ENCODE measurements at regions not wholly inside any gene's neighbourhood (a gene's known extent, or its start where the extent isn't known, plus 50 kb on each side); places are given as distances from the start of the nearest gene placed in this dataset.

- H3K27me3 ChIP-seq (ENCODE audit: control insufficient read depth, insufficient read depth, low read length) = no peaks in the 10 kb centered on the region
- no peaks in the 10 kb centered on the region for H3K36me3 ChIP-seq (ENCODE audit: control insufficient read depth, insufficient read depth, low read length)
- no peak overlapping the region for H3K27ac ChIP-seq (ENCODE audit: low read depth, low read length)
- no peak overlapping the region for H3K4me3 ChIP-seq (ENCODE audit: low read depth, low read length)
- H3K4me1 ChIP-seq (ENCODE audit: control insufficient read depth, insufficient read depth, low read length) = peaks cover 30% of the 10 kb centered on the region
- no peak overlapping the region for H3K9ac ChIP-seq (ENCODE audit: low read length)
- H3K9me3 ChIP-seq (ENCODE audit: control insufficient read depth, insufficient read depth, low read depth, low read length) = no peaks in the 10 kb centered on the region
Observed at GRCh38 chr1:112798292-112798691, 83.2 kb upstream of the PPM1J start.

- no peak overlapping the region for H3K4me3 ChIP-seq (ENCODE audit: low read depth, low read length)
- H3K9ac ChIP-seq (ENCODE audit: low read length) = no peak overlapping the region
- H3K36me3 ChIP-seq (ENCODE audit: control insufficient read depth, insufficient read depth, low read length) = no peaks in the 10 kb centered on the region
- peaks cover 36% of the 10 kb centered on the region for H3K4me1 ChIP-seq (ENCODE audit: control insufficient read depth, insufficient read depth, low read length)
- no peaks in the 10 kb centered on the region for H3K27me3 ChIP-seq (ENCODE audit: control insufficient read depth, insufficient read depth, low read length)
- no peak overlapping the region for H3K27ac ChIP-seq (ENCODE audit: low read depth, low read length)
- no peaks in the 10 kb centered on the region for H3K9me3 ChIP-seq (ENCODE audit: control insufficient read depth, insufficient read depth, low read depth, low read length)
Observed at GRCh38 chr1:112797224-112797623, 82.1 kb upstream of the PPM1J start.

GRCh38 chr1:112794654-112795239, 79.6 kb upstream of the PPM1J start:
- Histone ChIP-seq H3K4me3 (ENCODE audit: low read depth, low read length) (no peak overlapping the region; the same call in 1 of the 2 replicates), H3K27ac (ENCODE audit: low read depth, low read length) (peak overlapping the region; percentile 60; the same call in 1 of the 2 replicates), H3K4me1 (ENCODE audit: control insufficient read depth, insufficient read depth, low read length) (peaks cover 55% of the 10 kb centered on the region), H3K9me3 (ENCODE audit: control insufficient read depth, insufficient read depth, low read depth, low read length) (no peaks in the 10 kb centered on the region), H3K9ac (ENCODE audit: low read length) (peak overlapping the region; percentile 66), H3K27me3 (ENCODE audit: control insufficient read depth, insufficient read depth, low read length) (no peaks in the 10 kb centered on the region), H3K36me3 (ENCODE audit: control insufficient read depth, insufficient read depth, low read length) (no peaks in the 10 kb centered on the region)

DNA sequence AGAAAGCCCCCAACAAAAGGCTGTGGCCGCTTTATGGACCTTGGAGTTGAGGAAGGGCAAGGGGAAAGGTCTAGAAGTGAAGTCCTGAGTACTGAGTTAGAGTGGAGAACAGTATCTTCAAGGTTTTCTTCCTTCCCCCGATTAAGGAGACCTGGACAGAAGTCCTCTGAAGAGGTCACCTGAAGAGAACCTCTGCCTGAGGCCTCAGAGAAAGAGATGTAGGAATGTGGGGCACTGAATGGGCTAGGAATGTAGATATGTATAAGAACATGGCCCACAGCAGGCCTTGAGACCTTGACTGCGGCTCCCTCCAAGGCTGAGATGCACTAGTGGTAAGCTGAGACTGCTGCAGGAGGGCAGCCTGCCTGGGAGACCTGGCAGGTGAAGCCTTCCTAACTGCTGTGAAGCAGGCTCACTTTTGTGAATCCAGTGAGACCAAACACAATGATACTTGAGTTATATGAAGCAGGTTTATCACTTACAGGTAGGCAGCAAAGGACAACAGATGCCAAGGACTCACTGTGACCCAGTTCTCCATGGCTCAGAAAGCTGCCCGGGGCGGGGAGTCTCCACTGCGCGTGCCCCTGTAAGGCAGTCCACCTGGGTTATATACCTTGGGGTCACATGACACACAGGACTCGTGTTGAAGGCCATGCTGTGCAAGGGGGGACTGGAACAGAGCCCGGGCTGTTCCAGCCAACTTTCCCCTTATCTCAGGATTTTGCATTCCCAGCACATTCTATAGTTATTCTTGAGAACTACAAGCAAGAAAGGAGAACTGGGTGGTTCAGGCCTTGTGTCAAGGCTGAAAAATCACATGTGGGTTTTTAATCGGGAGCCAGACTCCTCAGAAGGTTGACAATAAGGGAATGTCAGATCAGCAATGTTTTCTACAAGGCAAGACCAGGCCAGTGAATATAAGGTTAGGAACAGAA, 78.8 kb upstream of the PPM1J start:
- no peak overlapping the region; the same call in 1 of the 2 replicates for H3K4me3 ChIP-seq (ENCODE audit: low read depth, low read length)
- peaks cover 55% of the 10 kb centered on the region for H3K4me1 ChIP-seq (ENCODE audit: control insufficient read depth, insufficient read depth, low read length)
- no peaks in the 10 kb centered on the region for H3K27me3 ChIP-seq (ENCODE audit: control insufficient read depth, insufficient read depth, low read length)
- peak overlapping the region; percentile 60; the same call in 1 of the 2 replicates for H3K27ac ChIP-seq (ENCODE audit: low read depth, low read length)
- no peaks in the 10 kb centered on the region for H3K36me3 ChIP-seq (ENCODE audit: control insufficient read depth, insufficient read depth, low read length)
- H3K9ac ChIP-seq (ENCODE audit: low read length) = peak overlapping the region; percentile 66
- H3K9me3 ChIP-seq (ENCODE audit: control insufficient read depth, insufficient read depth, low read depth, low read length) = no peaks in the 10 kb centered on the region

GRCh38 chr1:112791723-112792104, 76.6 kb upstream of the PPM1J start:
- no peak overlapping the region for H3K4me3 ChIP-seq (ENCODE audit: low read depth, low read length)
- H3K27ac ChIP-seq (ENCODE audit: low read depth, low read length) = no peak overlapping the region; the same call in 1 of the 2 replicates
- H3K9me3 ChIP-seq (ENCODE audit: control insufficient read depth, insufficient read depth, low read depth, low read length) = no peaks in the 10 kb centered on the region
- H3K9ac ChIP-seq (ENCODE audit: low read length) = no peak overlapping the region
- no peaks in the 10 kb centered on the region for H3K36me3 ChIP-seq (ENCODE audit: control insufficient read depth, insufficient read depth, low read length)
- peaks cover 55% of the 10 kb centered on the region for H3K4me1 ChIP-seq (ENCODE audit: control insufficient read depth, insufficient read depth, low read length)
- no peaks in the 10 kb centered on the region for H3K27me3 ChIP-seq (ENCODE audit: control insufficient read depth, insufficient read depth, low read length)

DNA sequence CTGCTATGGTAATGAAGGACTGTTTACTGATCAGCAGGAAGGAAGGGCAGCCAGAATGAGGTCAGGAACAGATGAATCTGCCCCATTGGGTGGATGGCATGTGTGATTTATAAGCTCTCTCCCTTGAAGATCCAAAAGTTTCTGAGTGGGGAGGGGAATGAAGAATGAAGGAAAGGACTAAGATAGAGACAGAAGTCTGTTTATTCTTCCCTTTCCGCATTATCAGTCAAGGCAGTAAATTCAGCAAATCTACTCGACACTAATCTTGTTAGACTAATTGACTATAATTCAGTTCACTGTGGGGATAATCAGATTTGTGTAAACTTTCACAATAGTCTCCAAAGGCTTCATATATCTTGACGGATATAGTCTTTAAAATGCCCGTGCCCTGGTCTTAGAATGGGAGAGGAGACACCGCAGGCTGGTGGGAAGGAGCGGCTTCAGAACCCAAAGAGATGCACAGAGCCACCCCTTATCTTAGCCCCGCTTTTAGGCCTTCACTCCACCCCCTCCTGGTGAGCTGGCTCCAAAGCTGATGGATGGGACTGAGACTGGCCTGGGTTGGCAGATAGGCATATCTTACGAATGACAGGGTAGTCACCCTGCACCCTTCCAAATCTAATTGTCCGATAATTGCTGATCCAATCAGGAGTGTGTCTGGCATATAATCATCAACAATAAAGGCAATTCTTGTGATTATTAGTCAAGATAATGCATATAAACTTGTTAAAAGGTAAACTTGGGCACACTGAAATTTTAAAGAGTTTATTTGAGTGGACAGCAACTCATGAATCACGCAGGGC, 76.0 kb upstream of the PPM1J start:
- no peak overlapping the region for H3K4me3 ChIP-seq (ENCODE audit: low read depth, low read length)
- H3K27ac ChIP-seq (ENCODE audit: low read depth, low read length) = no peak overlapping the region
- no peaks in the 10 kb centered on the region for H3K9me3 ChIP-seq (ENCODE audit: control insufficient read depth, insufficient read depth, low read depth, low read length)
- no peaks in the 10 kb centered on the region for H3K27me3 ChIP-seq (ENCODE audit: control insufficient read depth, insufficient read depth, low read length)
- no peaks in the 10 kb centered on the region for H3K36me3 ChIP-seq (ENCODE audit: control insufficient read depth, insufficient read depth, low read length)
- no peak overlapping the region for H3K9ac ChIP-seq (ENCODE audit: low read length)
- H3K4me1 ChIP-seq (ENCODE audit: control insufficient read depth, insufficient read depth, low read length) = peaks cover 51% of the 10 kb centered on the region

DNA sequence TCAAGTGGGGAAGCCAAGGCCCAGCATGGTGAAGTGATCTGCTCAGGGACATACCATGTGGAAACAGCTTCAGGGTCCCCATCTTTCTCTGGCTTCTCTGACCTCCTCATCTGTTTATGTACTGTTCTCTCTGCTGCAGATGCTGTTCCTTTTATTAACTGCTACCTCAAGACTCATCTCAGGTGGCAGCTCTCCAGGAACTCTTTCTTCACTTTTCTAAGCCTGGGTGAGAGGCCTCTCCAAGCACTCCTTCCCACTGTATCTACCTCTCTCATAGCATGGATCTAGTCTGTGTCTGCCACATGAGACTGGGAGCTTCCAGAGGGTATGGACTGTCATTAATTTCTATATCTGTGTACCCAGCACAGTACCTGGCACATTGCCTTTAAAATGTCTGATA, 73.4 kb upstream of the PPM1J start:
- no peaks in the 10 kb centered on the region for H3K27me3 ChIP-seq (ENCODE audit: control insufficient read depth, insufficient read depth, low read length)
- H3K9ac ChIP-seq (ENCODE audit: low read length) = no peak overlapping the region

DNA sequence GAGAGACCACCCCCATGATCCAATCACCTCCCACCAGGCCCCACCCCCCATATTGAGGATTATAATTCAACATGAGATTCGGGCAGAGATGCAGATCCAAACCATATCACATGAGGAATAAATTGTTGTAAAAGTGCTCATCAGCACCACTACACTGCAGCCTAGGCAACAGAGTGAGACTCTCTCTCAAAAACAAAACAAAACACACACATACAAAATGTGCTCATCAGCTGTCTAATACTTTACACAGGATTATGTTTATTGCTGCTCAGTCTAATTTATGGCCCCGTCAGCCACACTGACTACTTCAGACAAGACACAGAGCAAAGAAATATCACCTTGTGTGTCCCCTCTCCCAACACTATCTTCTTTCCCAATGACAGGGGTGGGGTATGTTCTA, 72.9 kb upstream of the PPM1J start:
- no peak overlapping the region for H3K27ac ChIP-seq (ENCODE audit: low read depth, low read length)
- H3K9ac ChIP-seq (ENCODE audit: low read length) = no peak overlapping the region
- peaks cover 6% of the 10 kb centered on the region for H3K9me3 ChIP-seq (ENCODE audit: control insufficient read depth, insufficient read depth, low read depth, low read length)
- H3K4me3 ChIP-seq (ENCODE audit: low read depth, low read length) = no peak overlapping the region
- H3K27me3 ChIP-seq (ENCODE audit: control insufficient read depth, insufficient read depth, low read length) = no peaks in the 10 kb centered on the region
- no peaks in the 10 kb centered on the region for H3K36me3 ChIP-seq (ENCODE audit: control insufficient read depth, insufficient read depth, low read length)
- H3K4me1 ChIP-seq (ENCODE audit: control insufficient read depth, insufficient read depth, low read length) = peaks cover 22% of the 10 kb centered on the region

More for the DNA sequence above, 73.4 kb upstream of the PPM1J start:
- Histone ChIP-seq H3K4me1 (ENCODE audit: control insufficient read depth, insufficient read depth, low read length) (peaks cover 27% of the 10 kb centered on the region), H3K4me3 (ENCODE audit: low read depth, low read length) (no peak overlapping the region), H3K36me3 (ENCODE audit: control insufficient read depth, insufficient read depth, low read length) (no peaks in the 10 kb centered on the region), H3K27ac (ENCODE audit: low read depth, low read length) (no peak overlapping the region), H3K9me3 (ENCODE audit: control insufficient read depth, insufficient read depth, low read depth, low read length) (0 out of 2 replicates have a peak, but pooled peaks cover under 1% of the 10 kb centered on the region)

GRCh38 chr1:112783059-112783458, 67.9 kb upstream of the PPM1J start:
- no peaks in the 10 kb centered on the region for H3K36me3 ChIP-seq (ENCODE audit: control insufficient read depth, insufficient read depth, low read length)
- no peak overlapping the region for H3K4me3 ChIP-seq (ENCODE audit: low read depth, low read length)
- H3K9ac ChIP-seq (ENCODE audit: low read length) = no peak overlapping the region
- H3K27me3 ChIP-seq (ENCODE audit: control insufficient read depth, insufficient read depth, low read length) = no peaks in the 10 kb centered on the region
- H3K27ac ChIP-seq (ENCODE audit: low read depth, low read length) = no peak overlapping the region
- H3K9me3 ChIP-seq (ENCODE audit: control insufficient read depth, insufficient read depth, low read depth, low read length) = peaks cover 19% of the 10 kb centered on the region
- no peaks in the 10 kb centered on the region; the same call in 1 of the 2 replicates for H3K4me1 ChIP-seq (ENCODE audit: control insufficient read depth, insufficient read depth, low read length)

DNA sequence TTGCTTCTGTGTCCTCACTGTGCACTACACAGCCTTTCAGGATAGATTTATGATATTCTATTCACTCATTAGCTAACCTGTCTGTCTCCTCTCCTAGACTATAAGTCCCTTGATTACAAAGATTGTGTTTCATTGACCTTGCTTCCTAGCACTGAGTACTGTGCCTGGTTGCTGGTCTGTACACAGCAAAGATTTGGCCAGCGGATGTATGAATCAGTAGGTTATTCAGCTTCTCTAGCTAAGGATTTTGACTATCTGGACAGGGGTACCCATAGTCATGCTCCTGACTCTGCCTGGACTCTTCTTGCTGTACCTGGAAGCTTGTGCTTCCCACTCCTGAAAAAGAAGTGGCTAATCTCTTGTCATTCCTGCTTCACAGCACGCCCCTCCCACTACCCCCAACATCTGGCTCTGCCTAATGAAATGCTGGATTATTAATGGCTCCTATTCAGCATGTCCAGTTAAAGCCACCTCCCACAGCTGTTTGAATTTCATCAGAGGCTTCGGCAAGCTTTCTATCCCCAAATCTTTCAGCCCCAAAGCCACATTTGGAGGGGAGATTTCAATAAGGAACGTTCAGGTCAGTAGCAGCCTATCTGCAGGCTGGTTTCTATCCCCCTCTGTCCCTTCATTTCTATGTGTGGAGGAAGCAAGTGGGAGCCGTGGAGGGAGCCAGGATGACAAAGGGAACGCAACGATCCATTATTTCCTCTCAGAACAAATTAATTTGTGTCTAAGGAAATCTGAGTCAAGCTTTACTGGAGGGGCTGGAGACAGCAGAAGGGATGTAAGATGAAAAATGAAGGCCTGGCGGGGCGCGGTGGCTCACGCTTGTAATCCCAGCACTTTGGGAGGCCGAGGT, 64.8 kb upstream of the PPM1J start:
- no peak overlapping the region for H3K9ac ChIP-seq (ENCODE audit: low read length)
- no peak overlapping the region for H3K27ac ChIP-seq (ENCODE audit: low read depth, low read length)
- no peaks in the 10 kb centered on the region for H3K27me3 ChIP-seq (ENCODE audit: control insufficient read depth, insufficient read depth, low read length)
- H3K9me3 ChIP-seq (ENCODE audit: control insufficient read depth, insufficient read depth, low read depth, low read length) = peaks cover 23% of the 10 kb centered on the region
- no peaks in the 10 kb centered on the region for H3K36me3 ChIP-seq (ENCODE audit: control insufficient read depth, insufficient read depth, low read length)
- H3K4me3 ChIP-seq (ENCODE audit: low read depth, low read length) = no peak overlapping the region
- no peaks in the 10 kb centered on the region; the same call in 1 of the 2 replicates for H3K4me1 ChIP-seq (ENCODE audit: control insufficient read depth, insufficient read depth, low read length)
